K562 (cell line): ENCODE measurements at regions not wholly inside any gene's neighbourhood (a gene's known extent, or its start where the extent isn't known, plus 50 kb on each side); places are given as distances from the start of the nearest gene placed in this dataset.

Experiments
- ATAC-seq: fragments of 200-7000 bp; cut with Tn5 transposase; 3 replicates; pipeline ENCODE4 v1.9.1; 2020; ENCODE audit warnings: moderate library complexity
- BruUV-seq: library from RNA; stranded (reverse); fragments of 400-500 nt; replicated peaks from 2 replicates; lab custom pipeline; 2021; lab: Mats Ljungman, UMichigan
- CTCF ChIA-PET: fragments of 300-600 bp; formaldehyde crosslinking; extraction: SDS; loops from one replicate; lab custom pipeline; 2021; ENCODE audit warnings: low intra/inter-chr PET ratio; lab: Yijun Ruan, JAX
- POLR2A ChIA-PET: fragments of 300-600, 350-650 bp; sonication (Branson Sonifier 250); formaldehyde crosslinking; extraction: SDS; loops from one replicate; lab custom pipeline; 2021; ENCODE audit warnings: antibody characterized with exemption, inconsistent platforms; lab: Yijun Ruan, JAX
- DNase-seq, 4 experiments: peaks; one replicate each; pipeline versions ENCODE4 v3.0.0 to v3.0.0-alpha.2; 2011 to 2018; ENCODE audit warnings: low spot score in 3 of 4, mixed read lengths in 3 of 4; ENCODE audit errors: extremely low read depth in 1 of 4
- FAIRE-seq: peaks from 2 replicates; lab custom pipeline; 2011; peaks lifted over from hg19 to GRCh38; lab: Jason Lieb, UNC
- H2AFZ ChIP-seq: 2 replicates; pipeline ENCODE4 v1.6.0; 2011; ENCODE audit warnings: low read depth, low read length, control low read depth, inconsistent platforms
- H3K27ac ChIP-seq: fragments of 200-600 bp; 3 replicates; pipeline ENCODE4 v1.8.0; 2011; ENCODE audit warnings: low read depth, mild to moderate bottlenecking, control low read depth, inconsistent platforms, low read length, moderate library complexity, mixed read lengths; ENCODE audit errors: extremely low read depth
- H3K27me3 ChIP-seq, 2 experiments: fragments of 300-600 bp in 1 of 2; 2 replicates in 1 of 2; 3 replicates in 1 of 2; pipeline versions ENCODE4 v1.6.0 to v1.8.0; 2011; ENCODE audit warnings: inconsistent platforms in 2 of 2, low read length in 2 of 2, mild to moderate bottlenecking in 1 of 2, mixed read lengths in 1 of 2, moderate library complexity in 1 of 2; ENCODE audit not compliant: control insufficient read depth in 2 of 2, insufficient read depth in 2 of 2
- H3K36me3 ChIP-seq: fragments of 300-600 bp; 3 replicates; pipeline ENCODE4 v1.8.0; 2011; ENCODE audit warnings: mild to moderate bottlenecking, low read length, inconsistent platforms; ENCODE audit not compliant: control insufficient read depth, insufficient read depth
- H3K4me1 ChIP-seq, 2 experiments: fragments of 200-600 bp in 1 of 2; replicated peaks in 1 of 2; 2 replicates in 1 of 2; 3 replicates in 1 of 2; pipeline versions ENCODE4 v1.5.1 to v1.8.0; 2011; ENCODE audit warnings: inconsistent platforms in 2 of 2, low read length in 2 of 2, mild to moderate bottlenecking in 1 of 2, mixed read lengths in 1 of 2, moderate library complexity in 1 of 2; ENCODE audit not compliant: control insufficient read depth in 2 of 2, insufficient read depth in 2 of 2
- H3K4me2 ChIP-seq: 2 replicates; pipeline ENCODE4 v1.6.1; 2011; ENCODE audit warnings: low read length, control low read depth, inconsistent platforms, mixed read lengths; ENCODE audit not compliant: insufficient read depth
- H3K4me3 ChIP-seq: fragments of 200-600 bp; sonication (generic), shearing (Covaris generic); 2 replicates; pipeline ENCODE4 v1.5.1; 2016; ENCODE audit warnings: control low read depth, inconsistent platforms
- H3K79me2 ChIP-seq: fragments of 200-600 bp; 3 replicates; pipeline ENCODE4 v1.8.0; 2011; ENCODE audit warnings: low read length, inconsistent platforms; ENCODE audit not compliant: control insufficient read depth, insufficient read depth
- H3K9ac ChIP-seq, 2 experiments: 2 replicates each; pipeline versions ENCODE4 v1.6.0 to v1.6.1; 2011; ENCODE audit warnings: low read depth in 2 of 2, low read length in 2 of 2, control low read depth in 1 of 2, inconsistent platforms in 1 of 2, mild to moderate bottlenecking in 1 of 2, mixed read lengths in 1 of 2; ENCODE audit not compliant: insufficient read depth in 1 of 2
- H3K9me1 ChIP-seq: one replicate; pipeline ENCODE4 v1.6.0; 2011; ENCODE audit warnings: inconsistent platforms, mild to moderate bottlenecking, low read length, moderate library complexity; ENCODE audit not compliant: control insufficient read depth, insufficient read depth
- H3K9me3 ChIP-seq: replicated peaks from 2 replicates; pipeline ENCODE4 v1.5.1; 2011; ENCODE audit warnings: low read depth, low read length, inconsistent platforms; ENCODE audit not compliant: control insufficient read depth, insufficient read depth
- H4K20me1 ChIP-seq: replicated peaks from 2 replicates; pipeline ENCODE4 v1.6.1; 2011; ENCODE audit warnings: low read length, inconsistent platforms, mixed read lengths; ENCODE audit not compliant: control insufficient read depth, insufficient read depth
- CHD7 ChIP-seq: fragments of 200-600 bp; sonication (generic); IDR thresholded peaks from one replicate; pipeline ENCODE4 v1.6.1; 2012; ENCODE audit warnings: mild to moderate bottlenecking, low read depth, low read length, inconsistent platforms
- HLTF ChIP-seq: fragments of 450-650 bp; IDR thresholded peaks from 2 replicates; pipeline ENCODE4 v1.6.1; 2016
- KAT7 ChIP-seq: sonication (generic); formaldehyde crosslinking; IDR thresholded peaks from 2 replicates; pipeline ENCODE4 v1.8.0; 2022; ENCODE audit warnings: missing genetic modification reagents, mild to moderate bottlenecking, borderline replicate concordance
- MTA3 ChIP-seq: fragments of 450-650 bp; formaldehyde crosslinking; IDR thresholded peaks from 2 replicates; pipeline ENCODE4 v1.6.1; 2017; ENCODE audit warnings: mild to moderate bottlenecking, borderline replicate concordance
- RBM39 ChIP-seq: fragments of 200-400 bp; formaldehyde crosslinking; optimal IDR thresholded peaks from 2 replicates; pipeline ENCODE3; 2018; ENCODE audit warnings: low read depth, low read length
- ZNF311 ChIP-seq: fragments of 250-450 bp; sonication (Bioruptor Pico); IDR thresholded peaks from 2 replicates; pipeline ENCODE4 v1.4.0; 2020; ENCODE audit warnings: mild to moderate bottlenecking, moderate library complexity
- ZNF695 ChIP-seq: fragments of 450-650 bp; formaldehyde crosslinking; IDR thresholded peaks from 2 replicates; pipeline ENCODE4 v1.4.0; 2020; ENCODE audit warnings: mild to moderate bottlenecking, moderate library complexity
- WGBS: fragments of 100-300 bp; shearing (Covaris generic); methylation state at CpG from one replicate; pipeline ENCODE4 v1.1.6; 2016; ENCODE audit warnings: low coverage, mixed read lengths; ENCODE audit not compliant: insufficient coverage; ENCODE audit errors: missing lambda C conversion rate; 5-methylcytosine and 5-hydroxymethylcytosine counted together
- in situ Hi-C: fragments of 300-500 bp; cut with MboI; formaldehyde crosslinking; loops from 4 replicates; pipeline ENCODE4 v1.15.0; 2018; ENCODE audit warnings: inconsistent platforms, mixed read lengths
- intact Hi-C: fragments of 100-400 bp; cut with micrococcal nuclease; formaldehyde crosslinking; loops from 2 replicates; pipeline ENCODE4 v1.14.2; 2022
- TF ChIP-seq, protein P1 (sequence below): sonication (generic); formaldehyde crosslinking; IDR thresholded peaks from 2 replicates; pipeline ENCODE4 v1.8.0; 2022; ENCODE audit warnings: mild to moderate bottlenecking, missing genetic modification reagents

DNA sequence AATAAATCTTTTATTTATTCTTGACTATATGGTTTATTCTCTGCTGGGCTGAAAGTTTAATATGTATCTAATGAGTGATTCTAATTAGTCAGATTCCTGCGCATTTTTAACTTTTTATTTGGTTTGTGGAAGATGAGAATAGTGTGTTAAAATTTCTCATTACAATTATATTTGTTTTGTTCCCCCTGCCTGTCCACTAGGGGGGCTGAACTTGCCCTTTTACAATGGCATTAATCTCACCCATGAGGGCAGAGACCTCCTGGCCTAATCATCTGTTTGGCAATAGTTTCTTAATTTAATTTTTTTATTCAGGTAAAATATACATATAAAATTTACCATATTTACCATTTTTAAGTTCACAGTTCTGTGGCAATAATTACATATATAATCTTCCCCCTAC is 278.5 kb upstream of the NPY start:
- ChIA-PET CTCF (interaction anchor here (0.5 kb wide), 1 partner anchor 12 kb away, joined by 4 read pairs; no protein-coding TSS in a partner anchor), POLR2A (no interaction called here)
- Histone ChIP-seq H3K4me2 (no peak overlapping the region), H3K9me3 (no peaks in the 10 kb centered on the region), H2AFZ (no peak overlapping the region), H3K4me3 (no peak overlapping the region), H4K20me1 (no peaks in the 10 kb centered on the region), H3K27me3 (no peaks in the 10 kb centered on the region), H3K36me3 (no peaks in the 10 kb centered on the region), H3K79me2 (no peaks in the 10 kb centered on the region), H3K27ac (no peak overlapping the region), H3K9ac (no peak overlapping the region), H3K9me1 (no peaks in the 10 kb centered on the region), H3K4me1 (no peaks in the 10 kb centered on the region)
- WGBS = 5% methylated on average over 1 of the region's 1 CpG
- ATAC-seq (no peak), FAIRE-seq (no peak), DNase-seq (no peak)
- intact Hi-C loops = no loop called here
- no TSS peak for BruUV-seq
- TF ChIP-seq MTA3 (no peak), CHD7 (no peak), ZNF311 (CRISPR knock-in tag) (no peak), KAT7 (no peak), RBM39 (no peak), ZNF695 (CRISPR knock-in tag) (no peak), HLTF (no peak)
- TF ChIP-seq, protein P1, sequence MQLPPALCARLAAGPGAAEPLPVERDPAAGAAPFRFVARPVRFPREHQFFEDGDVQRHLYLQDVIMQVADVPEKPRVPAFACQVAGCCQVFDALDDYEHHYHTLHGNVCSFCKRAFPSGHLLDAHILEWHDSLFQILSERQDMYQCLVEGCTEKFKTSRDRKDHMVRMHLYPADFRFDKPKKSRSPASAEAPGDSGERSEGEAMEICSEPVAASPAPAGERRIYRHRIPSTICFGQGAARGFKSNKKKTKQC (CRISPR knock-in tag) = no peak
- in situ Hi-C loops = no loop called here
